ENCODE measurements at regions not wholly inside any gene's neighbourhood (a gene's known extent, or its start where the extent isn't known, plus 50 kb on each side); places are given as distances from the start of the nearest gene placed in this dataset.
"Not testable (repeated sequence)": the region's sequence is repeated elsewhere in the genome, so short reads cannot be mapped to it uniquely, and the experiment has no call there.

- no peak overlapping the region for H3K27ac Mint-ChIP-seq
- no peaks in the 10 kb centered on the region for H3K27me3 ChIP-seq (ENCODE audit: insufficient read depth, low read length, poor library complexity, severe bottlenecking)
- peaks cover 9% of the 10 kb centered on the region for H3K4me1 ChIP-seq (ENCODE audit: insufficient read depth, low read length)
- no peaks in the 10 kb centered on the region for H3K36me3 ChIP-seq (ENCODE audit: insufficient read depth, low read length)
- H3K4me3 ChIP-seq (ENCODE audit: low read length) = no peak overlapping the region
- no peak for DNase-seq
- no peak overlapping the region for H3K27ac ChIP-seq (ENCODE audit: low read depth, low read length)
- no peak overlapping the region for H3K4me3 Mint-ChIP-seq
- POLR2A ChIA-PET = no interaction called here
- H3K9me3 ChIP-seq (ENCODE audit: low read length) = no peaks in the 10 kb centered on the region
- peaks cover 0 to 5% of the 10 kb centered on the region in 2 donors for H3K27me3 Mint-ChIP-seq
- H3K4me1 Mint-ChIP-seq = peaks cover 6 to 8% (median 8%) of the 10 kb centered on the region in 3 donors
- CTCF ChIA-PET = no interaction called here
- H3K36me3 Mint-ChIP-seq = no peaks in the 10 kb centered on the region
- H3K9me3 Mint-ChIP-seq = no peaks in the 10 kb centered on the region
Measured at GRCh38 chr14:35927727-35928126, 101.6 kb downstream of the BRMS1L start.

GRCh38 chr14:35925319-35925718, 99.2 kb downstream of the BRMS1L start:
- no peaks in the 10 kb centered on the region for H3K4me1 ChIP-seq (ENCODE audit: insufficient read depth, low read length)
- Mint-ChIP-seq H3K27ac (no peak overlapping the region), H3K9me3 (peaks cover 0 to 4% (median 0%) of the 10 kb centered on the region in 5 donors), H3K4me1 (no peaks in the 10 kb centered on the region), H3K27me3 (peaks cover 0 to 8% of the 10 kb centered on the region in 2 donors), H3K4me3 (no peak overlapping the region), H3K36me3 (no peaks in the 10 kb centered on the region)
- no peaks in the 10 kb centered on the region for H3K27me3 ChIP-seq (ENCODE audit: insufficient read depth, low read length, poor library complexity, severe bottlenecking)
- H3K27ac ChIP-seq (ENCODE audit: low read depth, low read length) = no peak overlapping the region
- no peak overlapping the region for H3K4me3 ChIP-seq (ENCODE audit: low read length)
- no peaks in the 10 kb centered on the region for H3K9me3 ChIP-seq (ENCODE audit: low read length)
- ChIA-PET CTCF (no interaction called here), POLR2A (no interaction called here)
- DNase-seq = no peak
- no peaks in the 10 kb centered on the region for H3K36me3 ChIP-seq (ENCODE audit: insufficient read depth, low read length)

GRCh38 chr14:35922590-35922989, 96.5 kb downstream of the BRMS1L start:
- POLR2A ChIA-PET; H3K4me3 ChIP-seq (ENCODE audit: low read length); CTCF ChIA-PET; H3K36me3 ChIP-seq (ENCODE audit: insufficient read depth, low read length); DNase-seq; H3K36me3 Mint-ChIP-seq; H3K4me1 Mint-ChIP-seq; H3K4me3 Mint-ChIP-seq; H3K27me3 ChIP-seq (ENCODE audit: insufficient read depth, low read length, poor library complexity, severe bottlenecking); H3K9me3 ChIP-seq (ENCODE audit: low read length); H3K27ac ChIP-seq (ENCODE audit: low read depth, low read length); H3K4me1 ChIP-seq (ENCODE audit: insufficient read depth, low read length); H3K27ac Mint-ChIP-seq; H3K9me3 Mint-ChIP-seq: not testable (repeated sequence)
- peaks cover 8 to 11% of the 10 kb centered on the region in 2 donors for H3K27me3 Mint-ChIP-seq

- no peak overlapping the region for H3K4me3 Mint-ChIP-seq
- ChIA-PET POLR2A (no interaction called here), CTCF (no interaction called here)
- H3K4me1 Mint-ChIP-seq = no peaks in the 10 kb centered on the region
- no peaks in the 10 kb centered on the region for H3K4me1 ChIP-seq (ENCODE audit: insufficient read depth, low read length)
- no peaks in the 10 kb centered on the region for H3K36me3 ChIP-seq (ENCODE audit: insufficient read depth, low read length)
- no peaks in the 10 kb centered on the region for H3K9me3 ChIP-seq (ENCODE audit: low read length)
- H3K27me3 ChIP-seq (ENCODE audit: insufficient read depth, low read length, poor library complexity, severe bottlenecking) = no peaks in the 10 kb centered on the region
- no peaks in the 10 kb centered on the region for H3K36me3 Mint-ChIP-seq
- peaks cover 8 to 11% of the 10 kb centered on the region in 2 donors for H3K27me3 Mint-ChIP-seq
- no peak overlapping the region for H3K27ac Mint-ChIP-seq
- DNase-seq = no peak
- H3K4me3 ChIP-seq (ENCODE audit: low read length) = no peak overlapping the region
- no peak overlapping the region for H3K27ac ChIP-seq (ENCODE audit: low read depth, low read length)
- H3K9me3 Mint-ChIP-seq = peaks cover 0 to 10% (median 4%) of the 10 kb centered on the region in 5 donors
Measured at GRCh38 chr14:35921745-35922144, 95.6 kb downstream of the BRMS1L start.
